IPS-NIHi7 (cell line): ENCODE measurements at regions not wholly inside any gene's neighbourhood (a gene's known extent, or its start where the extent isn't known, plus 50 kb on each side); places are given as distances from the start of the nearest gene placed in this dataset.
A peak's percentile ranks its signal among the peaks of the same experiment; 100 is the strongest.

ENCODE experiments used
- DNase-seq: peaks from one replicate; pipeline ENCODE4 v3.0.0; 2012; ENCODE audit warnings: mixed read lengths; ENCODE audit errors: extremely low spot score

DNA sequence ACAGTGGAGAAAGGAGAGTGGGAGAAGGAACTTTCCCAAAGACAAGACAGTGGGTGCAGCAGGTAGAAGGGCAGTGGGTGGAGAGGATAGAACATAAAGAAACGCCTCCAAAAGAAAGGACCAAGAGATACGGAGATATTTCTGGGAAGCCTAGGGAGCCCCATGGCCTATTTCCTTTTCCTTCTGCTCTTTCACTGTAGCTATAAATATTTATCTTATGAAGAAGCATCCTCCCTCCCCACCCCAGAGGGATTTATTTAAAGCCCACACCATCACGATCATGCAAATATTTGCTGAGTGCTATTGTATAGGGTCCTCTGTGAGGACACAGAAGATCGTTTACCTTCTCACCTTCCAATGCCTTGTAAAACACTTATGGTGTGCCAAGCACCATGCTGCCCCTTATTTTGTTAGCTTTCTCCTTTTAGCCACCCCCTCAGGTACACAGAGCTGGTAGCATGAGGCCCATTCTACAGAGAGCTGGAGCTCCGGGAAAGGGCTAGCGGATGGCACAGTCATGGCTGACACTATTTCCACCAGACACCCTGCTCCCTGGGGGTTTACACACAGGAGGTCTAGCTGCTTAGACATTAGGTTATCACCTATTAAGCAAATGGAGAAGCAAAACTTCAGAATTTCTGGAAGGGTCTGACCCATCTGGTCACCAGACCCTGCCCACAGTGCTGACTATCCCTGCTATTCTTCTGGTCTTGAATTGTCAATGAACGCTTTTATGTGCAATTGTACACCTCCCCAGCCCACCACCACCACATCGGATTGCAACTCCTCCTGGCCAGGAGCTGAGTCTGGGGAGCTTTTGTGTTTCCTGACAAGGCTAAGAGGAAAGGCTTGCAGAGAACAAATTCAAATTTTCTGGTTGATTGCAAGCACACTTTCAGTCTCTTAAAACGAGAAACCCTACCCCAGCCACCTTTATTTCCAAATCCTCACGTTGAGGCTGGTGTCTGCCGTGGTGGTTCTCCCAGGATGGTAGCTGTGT, 91.8 kb upstream of the KLF7 start:
- DNase-seq = no peak

DNA sequence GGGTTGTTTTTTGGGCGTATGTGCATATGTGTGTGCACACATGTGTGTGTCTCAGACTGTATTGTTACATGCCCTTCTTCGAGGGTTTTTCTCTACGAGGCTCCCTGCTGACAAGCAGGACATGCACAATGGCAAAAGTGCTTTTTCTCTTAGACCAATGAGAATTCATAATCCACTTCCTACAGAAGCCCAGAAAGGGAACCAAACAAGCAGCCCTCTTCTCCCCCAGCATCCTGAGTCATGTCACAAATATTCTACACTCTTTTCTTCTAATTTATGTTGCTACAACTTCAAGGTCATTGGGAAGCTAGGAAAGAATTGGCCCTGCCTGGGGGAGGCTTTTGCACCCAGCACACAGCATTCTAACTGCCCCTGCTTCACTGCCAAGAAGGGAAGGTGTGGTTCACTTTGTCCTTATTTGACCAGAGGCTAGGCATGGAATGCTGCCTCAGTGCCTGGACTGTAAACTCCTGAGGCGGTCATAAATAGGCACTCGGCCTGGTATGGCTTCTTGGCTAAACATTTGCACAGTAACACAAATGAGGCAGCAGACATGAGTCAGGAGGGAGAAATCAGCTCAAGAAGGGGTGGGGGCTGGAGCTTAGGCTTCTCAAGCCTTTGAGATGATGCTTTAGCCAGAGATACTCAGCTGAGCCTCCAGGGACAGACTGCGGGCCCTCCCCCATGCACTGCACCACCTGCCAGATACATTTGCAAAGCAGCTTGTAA, 92.7 kb upstream of the KLF7 start:
- no peak for DNase-seq

GRCh38 chr2:207260021-207260420, 94.3 kb upstream of the KLF7 start:
- no peak for DNase-seq

GRCh38 chr2:207260947-207261346, 95.2 kb upstream of the KLF7 start:
- no peak for DNase-seq

- no peak for DNase-seq
These were observed 98.6 kb upstream of the KLF7 start for GRCh38 chr2:207264310-207264709.

GRCh38 chr2:207265332-207265731, 99.6 kb upstream of the KLF7 start:
- DNase-seq = no peak

GRCh38 chr2:207265869-207266268, 100.1 kb upstream of the KLF7 start:
- DNase-seq = no peak

- DNase-seq = no peak
These were observed 100.9 kb upstream of the KLF7 start for GRCh38 chr2:207266648-207267047.

- DNase-seq = no peak
These were observed 103.3 kb upstream of the KLF7 start for GRCh38 chr2:207269038-207269437.

- no peak for DNase-seq
These were observed 108.9 kb upstream of the KLF7 start for GRCh38 chr2:207274530-207275189.

DNA sequence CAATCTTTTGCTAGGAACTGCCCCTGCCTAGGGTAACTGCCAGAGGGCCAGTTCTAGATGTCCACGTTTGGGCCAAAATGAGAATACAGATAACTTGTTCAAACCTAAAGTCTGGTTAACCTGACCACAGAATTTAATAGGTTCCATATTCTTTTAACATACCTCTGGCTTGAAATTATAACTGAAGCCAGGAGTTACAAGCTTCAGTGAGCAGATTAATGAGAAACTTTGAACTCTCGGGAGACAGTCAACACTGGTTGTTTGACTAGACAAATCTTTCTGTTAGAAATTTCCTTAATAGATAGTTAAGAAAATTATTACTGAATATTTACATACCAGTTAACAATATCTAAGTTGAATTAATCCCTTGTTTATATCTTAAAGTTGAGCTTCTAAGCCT, 110.0 kb upstream of the KLF7 start:
- no peak for DNase-seq

- DNase-seq = no peak
These were observed 110.5 kb upstream of the KLF7 start for GRCh38 chr2:207276248-207276647.

- no peak for DNase-seq
These were observed 111.1 kb upstream of the KLF7 start for GRCh38 chr2:207276858-207277257.

DNA sequence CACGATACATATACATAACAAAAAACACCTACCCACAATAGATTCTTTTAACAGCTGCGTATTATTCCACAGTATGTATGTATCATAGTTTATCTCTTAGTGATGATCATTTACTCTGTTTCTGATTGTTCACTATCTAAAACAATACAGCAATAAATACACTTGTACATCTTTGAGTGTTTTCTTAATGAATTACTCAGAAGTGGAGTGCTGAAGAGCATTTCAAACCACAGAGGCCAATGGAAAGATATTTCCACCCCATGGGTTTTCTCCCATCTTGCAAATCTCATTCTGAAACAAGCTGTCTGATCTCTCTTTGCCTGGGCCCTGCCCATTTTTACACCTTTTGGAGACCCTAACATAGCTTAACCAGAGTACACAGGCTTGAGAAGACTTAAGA, 113.8 kb upstream of the KLF7 start:
- DNase-seq = no peak

DNA sequence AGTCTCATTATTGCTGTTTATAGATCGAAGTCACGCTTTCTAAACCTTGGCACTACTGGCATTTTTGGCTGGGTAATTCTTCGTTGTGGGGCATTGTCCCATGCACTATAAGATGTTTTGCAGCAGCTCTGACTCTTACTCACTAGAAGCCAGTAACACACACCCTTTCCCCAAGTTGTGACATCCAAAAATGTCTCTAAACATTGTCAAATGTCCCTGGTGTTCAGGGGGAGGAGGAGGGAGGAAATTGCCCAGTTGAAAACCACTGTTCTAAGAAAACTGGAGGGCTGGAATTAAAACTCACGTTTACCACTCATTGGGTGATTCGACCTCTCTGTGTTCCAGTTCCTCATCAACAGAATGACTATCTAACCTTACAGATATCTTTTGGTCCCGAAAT, 115.7 kb upstream of the KLF7 start:
- DNase-seq = no peak

- no peak for DNase-seq
These were observed 117.2 kb upstream of the KLF7 start for GRCh38 chr2:207282916-207283315.

DNA sequence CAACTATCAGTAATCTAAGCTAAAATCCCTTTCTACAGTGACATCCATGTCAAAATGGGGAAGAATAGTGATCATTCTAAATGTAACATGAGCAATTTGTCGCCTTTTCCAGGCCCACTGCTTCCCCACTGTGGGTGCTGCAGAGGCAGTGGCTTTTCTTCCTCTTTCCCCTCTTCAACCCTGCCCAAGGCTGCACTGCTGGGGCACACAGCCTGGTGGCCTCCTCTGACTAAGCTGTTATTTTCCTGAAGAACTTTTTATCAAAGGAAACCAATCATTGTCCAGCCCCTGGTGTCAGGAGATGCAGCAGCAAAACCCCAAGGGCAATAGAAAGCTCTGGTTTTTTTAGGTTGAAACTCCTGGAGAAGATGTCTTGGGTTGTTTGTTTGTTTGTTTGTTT, 117.6 kb upstream of the KLF7 start:
- peak; percentile 28 for DNase-seq

DNA sequence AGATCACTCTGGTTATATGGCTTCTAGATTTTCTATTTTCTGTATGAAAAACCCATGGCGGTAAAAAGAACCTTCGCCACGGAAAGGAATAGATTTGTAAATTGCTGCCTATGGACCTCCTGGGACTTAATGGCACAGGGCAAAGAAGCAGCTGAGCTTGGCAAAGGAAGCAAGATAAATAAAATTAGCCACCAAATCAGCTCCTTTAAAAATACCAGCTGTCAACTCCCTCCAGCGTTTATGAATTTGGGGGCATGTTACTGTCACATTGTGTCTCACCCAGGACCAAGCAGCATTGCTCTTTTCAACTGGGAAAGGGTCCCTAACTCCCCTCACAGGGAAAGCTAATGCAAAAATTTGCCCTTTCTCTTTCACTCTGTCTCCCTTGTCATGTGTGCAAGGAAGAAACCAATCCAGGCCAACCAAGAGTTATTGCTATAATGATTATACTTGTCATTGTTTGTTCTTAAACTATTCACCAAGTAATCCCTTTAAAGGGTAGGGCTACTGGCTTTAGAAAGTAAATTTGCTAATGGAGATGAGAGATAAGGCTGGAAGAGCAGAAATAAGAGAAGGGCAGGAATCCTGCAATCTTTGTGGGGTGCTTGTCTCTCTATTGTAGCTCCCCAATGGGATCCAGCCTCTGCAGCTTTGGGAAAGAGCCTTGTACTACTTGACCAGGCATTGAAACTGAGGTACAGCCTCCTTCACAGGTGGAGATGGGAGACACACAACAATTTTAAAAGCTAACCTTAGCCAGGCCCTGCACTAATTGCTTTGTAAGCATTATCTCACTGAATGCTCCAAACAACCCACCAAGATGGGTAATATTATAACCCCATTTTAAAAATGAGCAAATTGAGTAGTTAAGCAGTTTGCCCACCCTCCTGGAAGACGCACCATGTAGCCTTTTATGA, 119.1 kb upstream of the KLF7 start:
- DNase-seq = no peak

DNA sequence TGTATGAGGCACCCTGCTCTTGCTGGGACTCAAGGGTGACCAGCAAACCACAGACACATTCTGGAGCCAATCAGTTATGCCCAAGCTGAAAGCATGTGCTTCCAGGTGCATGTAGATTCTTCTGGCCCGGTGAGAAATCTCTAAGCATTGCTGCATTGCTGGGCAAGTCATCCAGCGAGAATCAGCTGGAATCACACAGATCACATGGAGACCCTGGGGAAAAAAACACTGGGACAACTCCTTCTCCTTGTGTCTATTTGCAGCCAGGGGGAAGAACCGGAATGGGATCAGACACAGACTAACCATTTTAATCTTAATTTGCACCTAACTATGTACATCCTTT, 119.7 kb upstream of the KLF7 start:
- no peak for DNase-seq

DNA sequence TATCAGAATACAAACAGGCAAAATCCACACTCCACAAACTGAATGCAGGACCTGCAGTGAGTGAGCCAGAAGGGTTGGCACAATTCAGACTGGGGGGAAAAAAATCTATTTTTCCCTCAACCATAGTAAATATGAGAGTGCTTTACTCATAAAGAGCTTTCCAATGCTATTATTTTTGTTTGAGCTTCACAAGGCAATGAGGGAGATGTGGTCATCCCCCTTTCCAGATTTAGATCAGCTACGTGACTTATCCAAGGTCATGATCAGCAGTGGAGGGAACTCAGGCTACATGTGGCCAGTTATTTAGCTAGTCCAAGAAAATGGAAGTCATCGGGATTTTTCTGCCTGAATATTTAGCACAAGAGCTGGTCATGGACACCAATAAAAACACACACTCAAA, 120.4 kb upstream of the KLF7 start:
- no peak for DNase-seq

- DNase-seq = no peak
These were observed 122.9 kb upstream of the KLF7 start for GRCh38 chr2:207288628-207289027.
